Naive B cell (primary cell): ENCODE measurements at regions not wholly inside any gene's neighbourhood (a gene's known extent, or its start where the extent isn't known, plus 50 kb on each side); places are given as distances from the start of the nearest gene placed in this dataset.

Source experiments
- ATAC-seq, 2 donors: fragments of 150-1000 bp; cut with Tn5 transposase; 2 replicates each; pipeline ENCODE4 v1.10.0; 2021; ENCODE audit warnings: low read depth in 2 of 2, mild to moderate bottlenecking in 2 of 2, moderate library complexity in 2 of 2
- DNase-seq: peaks from one replicate; pipeline ENCODE4 v3.0.0; 2022
- H3K27ac Mint-ChIP-seq, 6 donors: one replicate each; pipeline ENCODE4 v1.8.0; 2020 to 2022; ENCODE audit warnings: mild to moderate bottlenecking in 6 of 6, mixed read lengths in 6 of 6, moderate library complexity in 5 of 6, inconsistent platforms in 2 of 6
- H3K27me3 Mint-ChIP-seq, 3 donors: one replicate each; pipeline ENCODE4 v1.8.0; 2021 to 2022; ENCODE audit warnings: mixed read lengths in 3 of 3, mild to moderate bottlenecking in 1 of 3
- H3K36me3 Mint-ChIP-seq, 2 donors: one replicate each; pipeline ENCODE4 v1.8.0; 2020 to 2022; ENCODE audit warnings: mixed read lengths in 2 of 2, inconsistent platforms in 1 of 2, mild to moderate bottlenecking in 1 of 2
- H3K4me1 Mint-ChIP-seq, 3 donors: one replicate each; pipeline ENCODE4 v1.8.0; 2020 to 2022; ENCODE audit warnings: mixed read lengths in 3 of 3, inconsistent platforms in 1 of 3, mild to moderate bottlenecking in 1 of 3, moderate library complexity in 1 of 3
- H3K4me3 Mint-ChIP-seq, 8 donors: one replicate each; pipeline ENCODE4 v1.8.0; 2020 to 2022; ENCODE audit warnings: mild to moderate bottlenecking in 8 of 8, mixed read lengths in 8 of 8, moderate library complexity in 8 of 8, inconsistent platforms in 2 of 8
- H3K9me3 Mint-ChIP-seq, 7 donors: one replicate each; pipeline ENCODE4 v1.8.0; 2020 to 2022; ENCODE audit warnings: mixed read lengths in 7 of 7, mild to moderate bottlenecking in 5 of 7, inconsistent platforms in 2 of 7, moderate library complexity in 1 of 7

DNA sequence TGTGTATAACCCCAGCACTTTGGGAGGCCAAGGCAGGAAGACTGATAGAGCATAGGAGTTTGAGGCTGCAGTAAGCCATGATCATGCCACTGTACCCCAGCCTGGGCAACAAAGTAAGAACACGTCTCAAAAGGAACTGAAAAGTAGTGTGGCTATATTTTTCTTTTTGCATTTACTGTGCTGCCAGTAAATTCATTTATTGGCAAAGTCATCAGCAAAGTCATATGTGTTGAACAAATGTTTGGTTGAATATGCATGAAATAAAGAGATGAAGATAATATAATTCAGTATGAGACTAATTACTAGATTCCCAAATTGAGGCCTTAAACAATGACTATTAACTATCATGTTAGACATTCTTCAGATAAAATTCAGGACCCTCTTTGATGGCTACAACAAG, 829.1 kb downstream of the PCDH7 start:
- Mint-ChIP-seq H3K36me3 (no peaks in the 10 kb centered on the region), H3K4me1 (no peaks in the 10 kb centered on the region), H3K9me3 (peaks cover 0 to 3% (median 0%) of the 10 kb centered on the region in 7 donors), H3K27ac (no peak overlapping the region), H3K4me3 (no peak overlapping the region), H3K27me3 (no peaks in the 10 kb centered on the region)
- DNase-seq (no peak), ATAC-seq (no peak)

DNA sequence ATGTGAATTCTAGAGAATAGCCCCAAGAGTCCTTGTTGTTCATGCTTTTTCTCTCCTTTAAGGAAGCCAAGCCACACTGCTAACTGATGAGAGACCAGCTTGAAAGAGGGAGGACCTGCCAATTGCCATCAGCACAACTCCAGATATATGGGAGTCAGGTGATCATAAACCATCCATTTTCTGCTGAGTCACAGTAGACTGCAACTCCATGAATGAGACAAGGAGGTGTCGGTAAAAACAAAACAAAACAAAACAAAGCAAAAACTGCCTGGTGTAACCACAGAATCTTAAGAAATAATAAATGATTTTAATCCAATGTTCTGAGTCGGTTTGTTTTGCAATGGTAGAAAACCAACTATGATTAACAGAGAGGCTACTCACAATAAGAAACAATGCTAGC, 837.3 kb downstream of the PCDH7 start:
- no peak for DNase-seq
- no peaks in the 10 kb centered on the region for H3K4me1 Mint-ChIP-seq
- no peak overlapping the region for H3K27ac Mint-ChIP-seq
- no peaks in the 10 kb centered on the region for H3K27me3 Mint-ChIP-seq
- no peaks in the 10 kb centered on the region for H3K36me3 Mint-ChIP-seq
- H3K9me3 Mint-ChIP-seq: peaks cover 0 to 7% (median 3%) of the 10 kb centered on the region in 7 donors
- no peak for ATAC-seq
- H3K4me3 Mint-ChIP-seq: no peak overlapping the region

DNA sequence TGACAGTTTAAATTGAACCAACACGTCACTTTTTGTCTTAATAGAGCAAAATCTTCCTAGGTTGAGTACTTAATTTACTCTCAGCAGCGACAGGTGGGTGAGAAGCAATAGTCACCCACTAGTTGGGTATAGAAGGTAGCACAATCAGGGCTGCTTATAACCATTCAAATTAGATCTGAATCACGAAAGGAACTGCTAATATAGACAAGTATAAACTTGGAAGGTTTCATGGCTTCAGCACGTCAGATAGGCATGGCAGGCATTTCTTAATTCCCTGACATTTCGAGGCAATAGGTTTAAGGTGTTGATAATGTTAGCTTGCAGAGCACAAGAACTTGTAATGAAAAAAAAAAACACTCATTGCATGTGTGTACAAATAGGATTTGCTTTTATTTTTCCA, 853.4 kb downstream of the PCDH7 start:
- Mint-ChIP-seq H3K4me1 (no peaks in the 10 kb centered on the region), H3K36me3 (no peaks in the 10 kb centered on the region), H3K27ac (no peak overlapping the region), H3K9me3 (peaks cover 0 to 6% (median 0%) of the 10 kb centered on the region in 7 donors), H3K4me3 (no peak overlapping the region), H3K27me3 (no peaks in the 10 kb centered on the region)
- ATAC-seq (no peak), DNase-seq (no peak)

DNA sequence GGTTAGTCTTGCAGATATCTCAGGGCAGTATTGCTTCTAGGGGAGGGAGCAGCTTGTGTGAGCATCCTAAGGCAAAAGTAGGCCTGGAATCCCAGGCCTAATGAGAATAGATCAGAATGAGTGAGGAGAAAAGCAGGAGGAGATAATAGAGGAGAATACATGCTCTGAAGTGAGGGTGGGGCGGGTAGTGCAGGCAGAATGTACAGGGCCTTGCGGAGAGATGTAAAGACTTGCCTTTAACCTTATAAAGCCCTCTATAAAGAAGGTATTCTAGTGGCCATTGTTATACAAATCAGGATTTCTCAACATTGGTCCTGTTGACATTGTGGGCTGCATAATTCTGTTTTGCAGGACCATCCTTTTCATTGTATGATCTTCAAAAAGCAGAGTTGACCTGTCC, 855.3 kb downstream of the PCDH7 start:
- ATAC-seq (no peak), DNase-seq (no peak)
- H3K27me3 Mint-ChIP-seq: no peaks in the 10 kb centered on the region
- peaks cover 0 to 6% (median 0%) of the 10 kb centered on the region in 7 donors for H3K9me3 Mint-ChIP-seq
- H3K4me1 Mint-ChIP-seq: no peaks in the 10 kb centered on the region
- no peaks in the 10 kb centered on the region for H3K36me3 Mint-ChIP-seq
- no peak overlapping the region for H3K27ac Mint-ChIP-seq
- H3K4me3 Mint-ChIP-seq: peak overlapping the region in 1 of 8 donors; percentile 37

DNA sequence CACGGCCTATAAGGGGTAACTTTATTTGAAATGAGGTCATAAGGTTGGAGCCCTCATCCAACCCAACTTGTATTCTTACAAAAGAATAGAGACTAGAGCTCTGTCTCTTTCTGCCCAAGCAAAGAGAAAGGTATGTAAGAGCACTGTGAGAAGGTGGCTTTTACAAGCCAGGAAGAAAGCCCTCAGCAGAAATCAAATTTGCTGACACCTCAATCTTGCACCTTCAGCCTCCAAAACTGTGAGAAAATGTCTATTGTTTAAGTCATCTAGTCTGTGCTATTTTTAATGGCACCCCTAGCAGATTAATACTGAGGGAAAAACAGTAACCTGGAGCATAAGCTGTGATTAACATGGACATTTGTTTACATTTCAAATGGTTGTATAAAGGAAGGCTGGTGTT, 860.7 kb downstream of the PCDH7 start:
- no peak for DNase-seq
- no peak for ATAC-seq
- Mint-ChIP-seq H3K27me3 (no peaks in the 10 kb centered on the region), H3K36me3 (no peaks in the 10 kb centered on the region), H3K4me1 (no peaks in the 10 kb centered on the region), H3K4me3 (no peak overlapping the region), H3K27ac (no peak overlapping the region), H3K9me3 (peaks cover 0 to 1% (median 0%) of the 10 kb centered on the region in 7 donors)

- Mint-ChIP-seq H3K4me1 (no peaks in the 10 kb centered on the region), H3K36me3 (no peaks in the 10 kb centered on the region), H3K27me3 (no peaks in the 10 kb centered on the region), H3K4me3 (no peak overlapping the region), H3K9me3 (peaks cover 0 to 1% (median 0%) of the 10 kb centered on the region in 7 donors), H3K27ac (no peak overlapping the region)
- DNase-seq (no peak), ATAC-seq (no peak)
Measured at GRCh38 chr4:31585503-31585902, 865.3 kb downstream of the PCDH7 start.

DNA sequence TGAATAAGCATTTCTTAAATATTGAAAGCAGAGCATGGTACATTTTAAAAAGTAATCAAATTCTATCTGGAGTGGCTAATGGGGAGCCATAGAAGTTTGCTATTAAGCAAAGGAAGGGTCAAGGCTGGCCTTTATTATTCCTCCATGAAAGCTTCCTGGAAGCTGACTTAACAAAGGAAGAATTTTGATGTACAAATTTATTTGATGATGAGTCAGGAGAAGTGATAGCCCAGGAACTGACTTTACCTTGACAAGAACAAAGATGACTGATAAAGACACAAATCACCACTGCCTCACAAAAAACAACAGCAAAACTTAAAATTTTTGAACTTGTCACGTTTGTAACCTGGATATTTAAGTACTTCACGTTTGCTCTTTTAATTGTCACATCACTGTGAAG, 872.1 kb downstream of the PCDH7 start:
- no peaks in the 10 kb centered on the region for H3K36me3 Mint-ChIP-seq
- ATAC-seq (no peak), DNase-seq (no peak)
- no peak overlapping the region for H3K4me3 Mint-ChIP-seq
- no peaks in the 10 kb centered on the region for H3K27me3 Mint-ChIP-seq
- H3K27ac Mint-ChIP-seq: no peak overlapping the region
- H3K4me1 Mint-ChIP-seq: no peaks in the 10 kb centered on the region
- peaks cover 0 to 5% (median 0%) of the 10 kb centered on the region in 7 donors for H3K9me3 Mint-ChIP-seq

- H3K9me3 Mint-ChIP-seq: peaks cover 0 to 8% (median 3%) of the 10 kb centered on the region in 7 donors
- H3K4me1 Mint-ChIP-seq: no peaks in the 10 kb centered on the region
- H3K27ac Mint-ChIP-seq: no peak overlapping the region
- no peaks in the 10 kb centered on the region for H3K36me3 Mint-ChIP-seq
- H3K27me3 Mint-ChIP-seq: no peaks in the 10 kb centered on the region
- no peak overlapping the region for H3K4me3 Mint-ChIP-seq
- DNase-seq: no peak
- no peak for ATAC-seq
Measured at GRCh38 chr4:31595496-31595895, 875.3 kb downstream of the PCDH7 start.

DNA sequence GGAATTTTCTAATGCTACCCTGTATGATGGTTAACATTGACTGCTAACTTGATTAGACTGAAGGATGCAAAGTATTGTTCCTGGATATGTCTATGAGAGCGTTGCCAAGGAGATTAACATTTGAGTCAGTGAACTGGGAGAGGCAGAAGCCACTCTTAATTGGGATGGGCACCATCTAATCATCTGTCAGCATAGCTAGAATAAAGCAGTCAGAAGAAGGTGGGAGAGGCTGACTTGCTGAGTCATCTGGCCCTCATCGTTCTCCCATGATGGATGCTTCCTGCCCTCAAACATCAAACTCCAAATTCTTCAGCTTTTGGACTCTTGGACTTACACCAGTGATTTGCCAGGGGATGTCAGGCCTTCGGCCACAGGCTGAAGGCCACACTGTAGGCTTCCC, 878.5 kb downstream of the PCDH7 start:
- no peak for DNase-seq
- Mint-ChIP-seq H3K27me3 (no peaks in the 10 kb centered on the region), H3K9me3 (peaks cover 0 to 4% (median 3%) of the 10 kb centered on the region in 7 donors), H3K4me1 (no peaks in the 10 kb centered on the region), H3K27ac (peak overlapping the region in 1 of 6 donors; percentile 30), H3K36me3 (no peaks in the 10 kb centered on the region), H3K4me3 (peak overlapping the region in 1 of 8 donors; percentile 6)
- ATAC-seq: no peak

GRCh38 chr4:31601793-31602192, 881.6 kb downstream of the PCDH7 start:
- no peak for ATAC-seq

DNA sequence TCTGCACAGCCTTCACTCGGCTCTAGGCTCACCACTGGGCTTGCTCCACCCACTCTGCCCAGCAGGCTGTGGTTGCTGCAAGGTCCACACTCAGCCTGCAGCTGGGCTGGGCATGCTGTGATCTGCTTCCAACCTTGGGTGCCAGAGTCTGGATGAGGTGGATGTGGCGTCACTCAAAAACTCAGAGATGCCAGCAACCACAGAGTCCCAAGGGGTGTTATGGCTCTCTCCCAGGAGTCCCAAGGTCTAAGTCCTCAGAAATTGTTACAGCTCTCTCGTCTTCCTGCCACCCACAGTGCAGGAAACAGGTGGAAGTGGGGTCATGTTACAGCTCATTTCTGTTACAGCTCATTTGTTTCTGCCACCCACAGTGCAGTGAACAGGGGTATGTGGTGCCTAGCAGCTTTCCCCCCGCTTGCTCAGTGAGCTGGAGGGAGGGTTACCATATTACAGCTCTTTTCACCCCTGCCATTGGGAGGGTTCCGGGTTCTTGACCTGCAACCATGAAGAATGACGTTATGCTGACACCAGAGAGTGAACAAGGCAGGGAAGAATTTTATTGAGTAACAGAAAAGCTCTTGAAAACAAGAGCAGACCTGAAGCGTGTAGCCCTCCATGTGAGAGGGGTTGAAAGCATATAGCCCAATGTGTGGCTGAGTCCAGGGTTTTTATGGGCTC, 893.9 kb downstream of the PCDH7 start:
- H3K4me1 Mint-ChIP-seq: no peaks in the 10 kb centered on the region
- no peaks in the 10 kb centered on the region for H3K36me3 Mint-ChIP-seq
- no peaks in the 10 kb centered on the region for H3K27me3 Mint-ChIP-seq
- no peak overlapping the region for H3K4me3 Mint-ChIP-seq
- ATAC-seq (no peak), DNase-seq (no peak)
- H3K27ac Mint-ChIP-seq: no peak overlapping the region
- peaks cover 0 to 2% (median 0%) of the 10 kb centered on the region in 7 donors for H3K9me3 Mint-ChIP-seq

More at GRCh38 chr4:31601793-31602192, 881.6 kb downstream of the PCDH7 start:
- H3K27ac Mint-ChIP-seq: no peak overlapping the region
- no peaks in the 10 kb centered on the region for H3K27me3 Mint-ChIP-seq
- no peaks in the 10 kb centered on the region for H3K36me3 Mint-ChIP-seq
- H3K4me1 Mint-ChIP-seq: no peaks in the 10 kb centered on the region
- no peak for DNase-seq
- no peak overlapping the region for H3K4me3 Mint-ChIP-seq
- H3K9me3 Mint-ChIP-seq: peaks cover 0 to 7% (median 4%) of the 10 kb centered on the region in 7 donors

DNA sequence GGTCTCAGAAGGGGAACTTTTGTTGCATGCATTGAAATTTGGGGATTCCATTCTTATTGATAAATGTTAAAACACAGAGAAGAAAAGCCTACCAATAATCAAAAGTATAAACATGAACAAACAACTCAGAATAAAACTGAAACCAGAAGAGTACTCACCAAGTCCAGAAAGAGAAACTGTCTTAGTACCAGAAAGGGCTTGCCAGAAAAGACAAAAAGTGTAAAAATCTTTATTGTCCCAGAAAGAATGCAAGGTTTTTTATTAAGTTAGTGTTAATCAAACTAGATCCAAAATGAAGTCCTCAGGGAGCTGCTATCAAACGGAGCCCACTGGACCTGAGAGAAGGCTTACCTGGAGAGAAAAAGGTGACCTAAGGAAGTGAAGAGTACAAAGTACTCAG, 897.5 kb downstream of the PCDH7 start:
- Mint-ChIP-seq H3K27ac (no peak overlapping the region), H3K36me3 (no peaks in the 10 kb centered on the region), H3K4me1 (no peaks in the 10 kb centered on the region), H3K27me3 (no peaks in the 10 kb centered on the region), H3K4me3 (no peak overlapping the region), H3K9me3 (peaks cover 0 to 4% (median 1%) of the 10 kb centered on the region in 7 donors)
- ATAC-seq (no peak), DNase-seq (no peak)

- DNase-seq (no peak), ATAC-seq (no peak)
- no peaks in the 10 kb centered on the region for H3K27me3 Mint-ChIP-seq
- H3K4me3 Mint-ChIP-seq: no peak overlapping the region
- no peaks in the 10 kb centered on the region for H3K36me3 Mint-ChIP-seq
- no peak overlapping the region for H3K27ac Mint-ChIP-seq
- no peaks in the 10 kb centered on the region for H3K4me1 Mint-ChIP-seq
- H3K9me3 Mint-ChIP-seq: peaks cover 0 to 4% (median under 1%) of the 10 kb centered on the region in 7 donors
Measured at GRCh38 chr4:31620476-31620875, 900.3 kb downstream of the PCDH7 start.

GRCh38 chr4:31645236-31645635, 925.1 kb downstream of the PCDH7 start:
- Mint-ChIP-seq H3K27me3 (no peaks in the 10 kb centered on the region), H3K9me3 (peaks cover 0 to 6% (median 0%) of the 10 kb centered on the region in 7 donors), H3K36me3 (no peaks in the 10 kb centered on the region), H3K27ac (no peak overlapping the region), H3K4me3 (no peak overlapping the region), H3K4me1 (no peaks in the 10 kb centered on the region)
- ATAC-seq (no peak), DNase-seq (no peak)

GRCh38 chr4:31647786-31648185, 927.6 kb downstream of the PCDH7 start:
- Mint-ChIP-seq H3K36me3 (no peaks in the 10 kb centered on the region), H3K27me3 (no peaks in the 10 kb centered on the region), H3K9me3 (peaks cover 0 to 6% (median 0%) of the 10 kb centered on the region in 7 donors), H3K4me3 (no peak overlapping the region), H3K27ac (no peak overlapping the region), H3K4me1 (no peaks in the 10 kb centered on the region)
- DNase-seq: no peak
- ATAC-seq: no peak
